HG03460 (cell line): ENCODE measurements at regions not wholly inside any gene's neighbourhood (a gene's known extent, or its start where the extent isn't known, plus 50 kb on each side); places are given as distances from the start of the nearest gene placed in this dataset.
"Not testable (repeated sequence)": the region's sequence is repeated elsewhere in the genome, so short reads cannot be mapped to it uniquely, and the experiment has no call there.

Experiments
- ATAC-seq: cut with Tn5 transposase; IDR thresholded peaks from one replicate; pipeline ENCODE4 v1.9.1; 2021; ENCODE audit not compliant: unreplicated experiment

DNA sequence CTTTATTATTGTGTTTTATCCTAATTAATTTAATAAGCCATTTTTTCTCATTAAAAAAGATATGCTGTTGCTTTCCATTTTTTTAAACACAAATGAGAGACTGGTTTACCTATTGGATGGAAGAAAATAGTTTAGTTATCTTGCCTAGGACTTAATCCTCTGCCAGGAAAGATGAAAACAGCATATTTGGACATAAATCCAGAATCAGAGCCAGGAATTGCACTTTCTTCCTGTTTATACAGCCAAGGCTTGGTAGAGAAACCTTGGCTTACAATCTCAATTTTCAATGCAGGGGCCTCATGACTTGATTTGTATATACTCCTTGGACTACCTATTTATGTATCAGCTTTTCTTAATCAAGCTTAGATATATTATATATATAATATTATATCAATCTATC lies 618.8 kb upstream of the SEMA3D start:
- ATAC-seq, result no peak

DNA sequence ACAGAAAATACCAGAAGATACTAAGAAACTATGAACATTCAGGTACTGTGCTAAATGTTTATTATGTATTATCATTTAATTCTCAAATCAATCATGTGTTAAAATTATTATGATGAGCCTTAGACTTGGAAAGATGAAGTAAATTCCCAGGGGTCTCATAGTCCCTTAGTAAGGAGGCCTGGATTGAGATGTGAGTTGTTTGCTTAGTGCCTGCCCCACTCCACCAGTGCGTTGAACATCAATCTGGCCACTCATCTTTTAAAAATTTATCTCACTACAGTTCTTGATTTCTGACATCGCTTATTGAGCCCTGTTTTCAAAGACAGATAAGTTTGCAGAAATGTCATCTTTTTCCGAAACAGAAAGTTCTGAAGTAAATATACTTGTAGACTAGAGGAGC lies 618.4 kb upstream of the SEMA3D start:
- ATAC-seq, result no peak

- ATAC-seq, result no peak
Observed at GRCh38 chr7:85802211-85802610, 615.4 kb upstream of the SEMA3D start.

DNA sequence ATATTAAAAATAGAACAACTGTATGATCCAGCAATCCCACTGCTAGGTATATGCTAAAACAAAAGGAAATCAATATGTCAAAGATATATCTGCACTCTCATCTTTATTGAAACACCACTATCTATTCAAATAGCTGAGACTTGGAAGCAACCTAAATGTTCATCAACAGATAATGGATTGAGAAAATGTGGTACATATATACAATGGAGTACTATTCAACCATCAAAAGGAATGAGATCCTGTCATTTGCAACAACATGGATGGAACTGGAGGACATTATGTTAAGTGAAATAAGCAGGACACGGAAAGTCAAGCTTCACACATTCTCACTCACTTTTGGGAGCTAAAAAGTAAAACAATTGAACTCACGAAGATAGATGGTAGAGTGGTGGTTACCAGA lies 610.1 kb upstream of the SEMA3D start:
- no peak for ATAC-seq

- not testable (repeated sequence) for ATAC-seq
Observed at GRCh38 chr7:85791098-85791497, 604.2 kb upstream of the SEMA3D start.

DNA sequence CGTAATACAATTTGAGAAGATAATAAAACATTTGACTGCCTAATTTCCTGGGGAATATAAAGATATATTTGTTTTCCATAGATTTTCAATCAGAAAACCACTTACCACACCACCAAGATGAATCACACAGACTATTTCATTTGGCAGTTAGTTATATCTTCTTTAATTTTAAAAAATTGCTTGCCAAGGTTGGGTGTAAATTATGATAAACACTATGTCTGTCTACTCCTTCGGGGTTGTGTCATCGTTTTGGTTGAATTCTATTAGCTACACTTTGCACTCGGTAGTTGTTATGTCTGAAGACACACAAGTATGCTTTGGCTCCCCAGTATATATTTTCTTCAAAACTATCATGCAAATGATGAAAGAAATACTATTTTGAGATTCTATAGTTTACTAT lies 594.8 kb upstream of the SEMA3D start:
- ATAC-seq, result no peak

DNA sequence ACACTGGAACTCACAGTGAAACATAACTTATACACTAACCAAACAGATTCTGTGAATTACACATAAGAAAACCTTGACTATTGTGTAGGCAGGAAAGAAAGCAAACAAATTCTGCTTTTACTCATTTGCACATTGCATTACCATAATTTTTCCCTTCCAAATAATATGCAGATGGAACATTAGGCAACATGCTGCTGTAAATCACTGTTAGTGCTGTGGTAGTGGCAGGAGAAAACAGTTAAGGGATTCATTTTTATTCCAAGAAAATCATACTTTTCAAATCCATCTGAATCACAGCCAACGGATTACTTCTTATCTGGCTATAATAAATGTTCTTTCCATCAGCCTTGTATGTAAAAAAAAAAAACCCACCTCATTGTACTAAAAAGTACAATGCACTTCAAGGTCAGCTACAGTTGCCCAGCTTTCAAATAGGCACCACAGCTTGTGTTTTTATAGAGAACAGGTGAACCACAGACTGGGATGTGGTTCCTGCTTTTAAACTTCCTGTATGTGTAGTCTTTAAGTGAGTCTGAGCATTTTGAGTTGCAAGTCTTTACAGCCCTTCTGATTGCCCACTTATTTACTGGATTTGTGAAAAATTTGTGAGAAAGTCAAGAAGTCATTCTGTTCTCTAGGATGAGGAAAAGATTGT lies 590.0 kb upstream of the SEMA3D start:
- ATAC-seq, result no peak

DNA sequence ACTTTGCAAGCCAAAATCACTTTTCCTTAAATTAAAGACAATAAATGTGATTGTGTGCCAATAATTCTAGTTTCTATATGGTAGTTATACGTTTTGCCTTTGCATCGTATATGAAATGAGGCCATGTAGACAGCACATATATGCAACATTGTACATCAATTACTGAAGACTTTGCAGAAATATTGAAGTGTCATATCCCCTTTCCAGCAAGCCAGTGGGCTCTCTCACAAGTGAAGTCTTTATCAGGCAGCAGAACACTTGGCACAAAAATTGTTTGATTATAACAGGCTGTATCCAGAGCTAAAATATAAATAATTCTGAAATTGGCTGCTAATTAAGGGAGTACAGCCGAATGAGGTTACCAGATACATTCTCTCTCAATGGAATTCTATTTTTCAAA lies 588.6 kb upstream of the SEMA3D start:
- no peak for ATAC-seq

GRCh38 chr7:85774986-85775385 lies 588.1 kb upstream of the SEMA3D start:
- ATAC-seq, result no peak

- ATAC-seq, result no peak
Observed at GRCh38 chr7:85773116-85773728, 586.4 kb upstream of the SEMA3D start.

GRCh38 chr7:85771516-85771915 lies 584.7 kb upstream of the SEMA3D start:
- no peak for ATAC-seq

GRCh38 chr7:85770332-85770731 lies 583.5 kb upstream of the SEMA3D start:
- ATAC-seq, result no peak

DNA sequence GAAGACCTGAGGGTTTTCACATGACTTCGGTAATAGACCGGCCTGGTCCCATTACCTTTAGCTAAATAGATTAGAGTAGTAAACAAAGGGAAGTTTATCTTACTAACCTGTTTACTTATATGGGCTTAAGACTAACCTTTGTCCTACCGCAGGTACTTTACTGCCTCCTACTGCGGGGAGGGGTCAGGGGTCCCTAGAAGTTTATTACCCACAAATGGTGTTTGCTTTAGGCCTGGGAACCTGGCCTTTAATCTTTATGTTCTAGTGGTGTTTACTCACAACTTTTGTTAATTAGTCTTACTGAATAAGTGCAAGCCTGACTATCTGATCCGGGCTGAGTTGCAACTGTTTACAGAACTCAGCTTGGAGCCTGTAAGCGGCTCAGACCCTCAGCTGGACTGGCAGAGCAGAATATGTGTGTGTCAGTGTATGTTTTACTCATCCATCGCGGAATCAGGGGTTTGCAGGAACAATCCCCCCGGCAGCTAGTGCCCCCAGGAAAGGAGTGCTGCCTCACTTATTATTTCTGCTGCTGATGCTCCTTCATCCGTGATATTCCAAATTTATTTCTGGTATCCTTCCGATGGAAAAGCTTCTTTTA lies 578.9 kb upstream of the SEMA3D start:
- ATAC-seq, result no peak

DNA sequence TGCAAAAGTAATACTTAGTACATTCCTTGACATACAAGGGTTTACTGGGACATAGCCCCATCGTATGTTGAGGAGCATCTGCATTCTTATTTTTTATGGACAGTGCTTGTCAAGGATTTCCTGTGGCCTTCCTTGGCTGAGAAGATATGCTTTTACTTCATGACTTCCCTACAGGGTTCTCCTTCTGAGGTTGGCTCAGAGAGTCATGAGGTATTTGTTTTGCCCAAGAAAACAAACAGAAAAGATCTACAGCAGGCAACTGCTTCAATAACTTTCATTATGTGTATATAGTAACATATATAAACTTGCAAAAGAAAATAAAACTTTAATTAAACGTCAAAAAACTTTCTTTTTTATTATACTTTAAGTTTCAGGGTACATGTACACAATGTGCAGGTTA lies 577.2 kb upstream of the SEMA3D start:
- no peak for ATAC-seq

- ATAC-seq, result no peak
Observed at GRCh38 chr7:85757348-85757747, 570.5 kb upstream of the SEMA3D start.

DNA sequence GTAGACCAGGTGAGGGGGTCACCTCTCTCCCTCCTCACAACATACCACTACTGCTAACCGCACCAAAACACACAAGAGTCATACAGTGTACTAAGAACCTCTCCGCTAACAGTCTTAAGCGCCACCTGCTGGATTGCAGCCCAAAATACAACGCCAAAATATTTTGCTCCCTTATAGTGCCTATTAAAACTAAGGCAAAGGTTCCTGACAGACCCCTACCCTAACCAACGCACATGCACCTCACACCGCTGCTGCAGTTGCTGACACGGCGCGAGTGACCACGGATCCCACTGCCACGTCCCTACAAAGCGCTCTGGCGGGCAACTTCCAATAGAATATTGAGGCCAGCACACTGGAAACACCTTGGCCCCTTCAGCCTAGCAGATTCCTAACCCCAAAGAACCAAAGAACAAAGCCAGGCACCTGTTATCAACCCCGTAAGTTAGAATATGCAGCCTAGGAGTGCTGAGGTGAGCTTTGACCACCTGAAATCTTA lies 563.6 kb upstream of the SEMA3D start:
- peak; percentile 92 for ATAC-seq

GRCh38 chr7:85749696-85750453 lies 563.0 kb upstream of the SEMA3D start:
- ATAC-seq, result peak; percentile 14

GRCh38 chr7:85748861-85749260 lies 562.0 kb upstream of the SEMA3D start:
- ATAC-seq, result no peak

DNA sequence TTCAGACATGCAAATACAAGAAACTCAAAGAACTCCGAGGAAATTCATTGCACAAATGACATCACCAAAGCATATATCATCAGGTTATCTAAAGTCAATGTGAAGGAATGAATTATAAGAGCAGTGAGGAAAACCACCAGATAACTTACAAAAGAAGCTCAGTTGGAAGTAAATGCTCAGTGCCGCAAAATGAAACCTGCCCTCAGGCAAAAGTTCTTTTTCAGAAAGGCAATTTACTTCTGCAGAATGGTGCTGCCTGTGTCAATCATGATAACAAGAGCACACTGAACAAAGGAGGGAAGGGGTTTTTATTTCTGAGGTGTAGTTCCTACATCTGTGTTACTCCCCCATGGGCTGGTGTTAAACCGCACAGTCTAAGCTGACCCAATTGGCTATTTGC lies 550.6 kb upstream of the SEMA3D start:
- ATAC-seq, result no peak

GRCh38 chr7:85736085-85736484 lies 549.2 kb upstream of the SEMA3D start:
- ATAC-seq, result no peak

- ATAC-seq, result no peak
Observed at GRCh38 chr7:85734823-85735222, 548.0 kb upstream of the SEMA3D start.
